ENCODE measurements at regions not wholly inside any gene's neighbourhood (a gene's known extent, or its start where the extent isn't known, plus 50 kb on each side); places are given as distances from the start of the nearest gene placed in this dataset.

- no peak for DNase-seq
- in situ Hi-C loops (cut with HindIII; ENCODE audit: low pct_ligation_motif_present, low pct_unique_long_range_greater_than_20kb, low sequenced_read_pairs), result no loop called here
Measured at GRCh38 chr4:16386711-16387320, 160.5 kb upstream of the TAPT1 start.

GRCh38 chr4:16384576-16384975 is 158.3 kb upstream of the TAPT1 start:
- DNase-seq, result no peak
- in situ Hi-C loops (cut with HindIII; ENCODE audit: low pct_ligation_motif_present, low pct_unique_long_range_greater_than_20kb, low sequenced_read_pairs), result no loop called here

- in situ Hi-C loops (cut with HindIII; ENCODE audit: low pct_ligation_motif_present, low pct_unique_long_range_greater_than_20kb, low sequenced_read_pairs), result no loop called here
- no peak for DNase-seq
Measured at GRCh38 chr4:16382571-16382970, 156.3 kb upstream of the TAPT1 start.

GRCh38 chr4:16377887-16378286 is 151.6 kb upstream of the TAPT1 start:
- no peak for DNase-seq
- in situ Hi-C loops (cut with HindIII; ENCODE audit: low pct_ligation_motif_present, low pct_unique_long_range_greater_than_20kb, low sequenced_read_pairs), result no loop called here

- in situ Hi-C loops (cut with HindIII; ENCODE audit: low pct_ligation_motif_present, low pct_unique_long_range_greater_than_20kb, low sequenced_read_pairs), result no loop called here
- DNase-seq, result no peak
Measured at GRCh38 chr4:16365036-16365569, 138.8 kb upstream of the TAPT1 start.

GRCh38 chr4:16360694-16361262 is 134.5 kb upstream of the TAPT1 start:
- no peak for DNase-seq
- in situ Hi-C loops (cut with HindIII; ENCODE audit: low pct_ligation_motif_present, low pct_unique_long_range_greater_than_20kb, low sequenced_read_pairs), result no loop called here

GRCh38 chr4:16353165-16353564 is 126.9 kb upstream of the TAPT1 start:
- no peak for DNase-seq
- in situ Hi-C loops (cut with HindIII; ENCODE audit: low pct_ligation_motif_present, low pct_unique_long_range_greater_than_20kb, low sequenced_read_pairs), result no loop called here

- in situ Hi-C loops (cut with HindIII; ENCODE audit: low pct_ligation_motif_present, low pct_unique_long_range_greater_than_20kb, low sequenced_read_pairs), result no loop called here
- DNase-seq, result no peak
Measured at GRCh38 chr4:16351161-16351560, 124.9 kb upstream of the TAPT1 start.

- DNase-seq, result no peak
- in situ Hi-C loops (cut with HindIII; ENCODE audit: low pct_ligation_motif_present, low pct_unique_long_range_greater_than_20kb, low sequenced_read_pairs), result no loop called here
Measured at GRCh38 chr4:16344853-16345252, 118.6 kb upstream of the TAPT1 start.

GRCh38 chr4:16337936-16338335 is 111.7 kb upstream of the TAPT1 start:
- DNase-seq, result no peak
- in situ Hi-C loops (cut with HindIII; ENCODE audit: low pct_ligation_motif_present, low pct_unique_long_range_greater_than_20kb, low sequenced_read_pairs), result no loop called here

- no peak for DNase-seq
- in situ Hi-C loops (cut with HindIII; ENCODE audit: low pct_ligation_motif_present, low pct_unique_long_range_greater_than_20kb, low sequenced_read_pairs), result no loop called here
Measured at GRCh38 chr4:16334601-16335000, 108.3 kb upstream of the TAPT1 start.

- DNase-seq, result no peak
- in situ Hi-C loops (cut with HindIII; ENCODE audit: low pct_ligation_motif_present, low pct_unique_long_range_greater_than_20kb, low sequenced_read_pairs), result no loop called here
Measured at GRCh38 chr4:16329797-16330134, 103.5 kb upstream of the TAPT1 start.

GRCh38 chr4:16329125-16329796 is 103.0 kb upstream of the TAPT1 start:
- in situ Hi-C loops (cut with HindIII; ENCODE audit: low pct_ligation_motif_present, low pct_unique_long_range_greater_than_20kb, low sequenced_read_pairs), result no loop called here
- no peak for DNase-seq

GRCh38 chr4:16322183-16322582 is 95.9 kb upstream of the TAPT1 start:
- in situ Hi-C loops (cut with HindIII; ENCODE audit: low pct_ligation_motif_present, low pct_unique_long_range_greater_than_20kb, low sequenced_read_pairs), result no loop called here
- no peak for DNase-seq

- DNase-seq, result no peak
- in situ Hi-C loops (cut with HindIII; ENCODE audit: low pct_ligation_motif_present, low pct_unique_long_range_greater_than_20kb, low sequenced_read_pairs), result no loop called here
Measured at GRCh38 chr4:16315456-16315855, 89.2 kb upstream of the TAPT1 start.

- in situ Hi-C loops (cut with HindIII; ENCODE audit: low pct_ligation_motif_present, low pct_unique_long_range_greater_than_20kb, low sequenced_read_pairs), result no loop called here
- DNase-seq, result no peak
Measured at GRCh38 chr4:16310606-16311005, 84.3 kb upstream of the TAPT1 start.

- DNase-seq, result no peak
- in situ Hi-C loops (cut with HindIII; ENCODE audit: low pct_ligation_motif_present, low pct_unique_long_range_greater_than_20kb, low sequenced_read_pairs), result no loop called here
Measured at GRCh38 chr4:16302648-16303047, 76.4 kb upstream of the TAPT1 start.

- in situ Hi-C loops (cut with HindIII; ENCODE audit: low pct_ligation_motif_present, low pct_unique_long_range_greater_than_20kb, low sequenced_read_pairs), result no loop called here
- DNase-seq, result no peak
Measured at GRCh38 chr4:16297003-16297402, 70.7 kb upstream of the TAPT1 start.

- no peak for DNase-seq
- in situ Hi-C loops (cut with HindIII; ENCODE audit: low pct_ligation_motif_present, low pct_unique_long_range_greater_than_20kb, low sequenced_read_pairs), result no loop called here
Measured at GRCh38 chr4:16294455-16294854, 68.2 kb upstream of the TAPT1 start.

- in situ Hi-C loops (cut with HindIII; ENCODE audit: low pct_ligation_motif_present, low pct_unique_long_range_greater_than_20kb, low sequenced_read_pairs), result no loop called here
- DNase-seq, result no peak
Measured at GRCh38 chr4:16293210-16293838, 67.1 kb upstream of the TAPT1 start.

Measured in ACHN (cell line).